C4-2B (cell line): ENCODE measurements at regions not wholly inside any gene's neighbourhood (a gene's known extent, or its start where the extent isn't known, plus 50 kb on each side); places are given as distances from the start of the nearest gene placed in this dataset.

Experiments
- CTCF ChIP-seq: fragments of 450-650 bp; conservative IDR thresholded peaks from 2 replicates; pipeline ENCODE4 v1.5.1; 2017; ENCODE audit warnings: mild to moderate bottlenecking
- ZFX ChIP-seq: fragments of 450-650 bp; IDR thresholded peaks from 2 replicates; pipeline ENCODE4 v1.6.1; 2017

GRCh38 chr5:159619826-159620225 is 289.5 kb upstream of the IL12B start:
- TF ChIP-seq CTCF (no peak), ZFX (no peak)
